ENCODE measurements at regions not wholly inside any gene's neighbourhood (a gene's known extent, or its start where the extent isn't known, plus 50 kb on each side); places are given as distances from the start of the nearest gene placed in this dataset.

- POLR2A ChIA-PET: interaction anchor here (0.7 kb wide), 1 partner anchor 203 kb away, joined by 3 read pairs; no protein-coding TSS in a partner anchor
- H4K20me1 ChIP-seq (ENCODE audit: insufficient read depth, low read length): no peaks in the 10 kb centered on the region
- no peaks in the 10 kb centered on the region for H3K79me2 ChIP-seq (ENCODE audit: insufficient read depth, low read depth, low read length)
- H3K4me2 ChIP-seq (ENCODE audit: low read length): no peak overlapping the region
- no peak overlapping the region for H2AFZ ChIP-seq (ENCODE audit: low read length)
- no peaks in the 10 kb centered on the region for H3K4me1 ChIP-seq (ENCODE audit: insufficient read depth, low read length, poor library complexity, severe bottlenecking)
- CTCF ChIA-PET (ENCODE audit: unreplicated experiment): no interaction called here
- no TSS peak for BruUV-seq (replicated peaks)
- DNase-seq (ENCODE audit: low spot score): no peak
- H3K4me3 ChIP-seq (ENCODE audit: low read depth, low read length, poor library complexity, severe bottlenecking): no peak overlapping the region
- no peaks in the 10 kb centered on the region for H3K36me3 ChIP-seq (ENCODE audit: insufficient read depth, low read length)
- H3K27ac ChIP-seq (ENCODE audit: low read depth, low read length, poor library complexity, severe bottlenecking): no peak overlapping the region
- H3K9me2 ChIP-seq (ENCODE audit: insufficient read depth, low read length): no peaks in the 10 kb centered on the region
- H3K9me3 ChIP-seq (ENCODE audit: low read length): no peaks in the 10 kb centered on the region
- no peak for TF ChIP-seq EZH2phosphoT487 (IDR thresholded peaks at IDR 0.05; ENCODE audit: borderline replicate concordance, low read depth, low read length)
- TF ChIP-seq, protein P1, sequence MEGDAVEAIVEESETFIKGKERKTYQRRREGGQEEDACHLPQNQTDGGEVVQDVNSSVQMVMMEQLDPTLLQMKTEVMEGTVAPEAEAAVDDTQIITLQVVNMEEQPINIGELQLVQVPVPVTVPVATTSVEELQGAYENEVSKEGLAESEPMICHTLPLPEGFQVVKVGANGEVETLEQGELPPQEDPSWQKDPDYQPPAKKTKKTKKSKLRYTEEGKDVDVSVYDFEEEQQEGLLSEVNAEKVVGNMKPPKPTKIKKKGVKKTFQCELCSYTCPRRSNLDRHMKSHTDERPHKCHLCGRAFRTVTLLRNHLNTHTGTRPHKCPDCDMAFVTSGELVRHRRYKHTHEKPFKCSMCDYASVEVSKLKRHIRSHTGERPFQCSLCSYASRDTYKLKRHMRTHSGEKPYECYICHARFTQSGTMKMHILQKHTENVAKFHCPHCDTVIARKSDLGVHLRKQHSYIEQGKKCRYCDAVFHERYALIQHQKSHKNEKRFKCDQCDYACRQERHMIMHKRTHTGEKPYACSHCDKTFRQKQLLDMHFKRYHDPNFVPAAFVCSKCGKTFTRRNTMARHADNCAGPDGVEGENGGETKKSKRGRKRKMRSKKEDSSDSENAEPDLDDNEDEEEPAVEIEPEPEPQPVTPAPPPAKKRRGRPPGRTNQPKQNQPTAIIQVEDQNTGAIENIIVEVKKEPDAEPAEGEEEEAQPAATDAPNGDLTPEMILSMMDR (conservative IDR thresholded peaks at IDR 0.05; ENCODE audit: low read length): peak; percentile 43
- intact Hi-C loops (cut with micrococcal nuclease; ENCODE audit: unreplicated experiment): no loop called here
Measured at GRCh38 chr16:73217654-73218053, 169.7 kb upstream of the ZFHX3 start.

DNA sequence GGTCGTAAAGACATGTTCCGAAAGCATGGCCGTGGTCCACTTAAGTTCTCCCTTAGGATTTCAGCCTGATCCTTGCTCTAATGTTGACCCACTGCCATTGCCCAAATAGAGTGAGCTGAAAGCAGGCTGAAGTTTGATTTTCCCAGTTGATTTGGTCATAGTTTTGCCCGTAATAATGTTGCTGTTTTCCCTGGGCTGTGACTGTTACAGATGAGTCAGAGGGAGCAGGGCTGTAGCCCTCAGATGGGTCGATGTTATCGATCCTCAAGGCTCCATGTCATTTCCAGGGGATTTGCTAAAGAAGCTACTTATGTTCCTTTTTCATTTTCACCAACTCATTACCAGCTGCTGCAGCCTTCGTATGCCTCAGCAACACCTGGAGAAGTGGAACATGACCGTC, 169.0 kb upstream of the ZFHX3 start:
- TF ChIP-seq, protein P1 (conservative IDR thresholded peaks at IDR 0.05; ENCODE audit: low read length): no peak
- no peak for TF ChIP-seq EZH2phosphoT487 (IDR thresholded peaks at IDR 0.05; ENCODE audit: borderline replicate concordance, low read depth, low read length)
- Histone ChIP-seq H3K9me2 (ENCODE audit: insufficient read depth, low read length) (no peaks in the 10 kb centered on the region), H3K27ac (ENCODE audit: low read depth, low read length, poor library complexity, severe bottlenecking) (no peak overlapping the region), H3K4me3 (ENCODE audit: low read depth, low read length, poor library complexity, severe bottlenecking) (no peak overlapping the region), H3K36me3 (ENCODE audit: insufficient read depth, low read length) (no peaks in the 10 kb centered on the region), H3K4me1 (ENCODE audit: insufficient read depth, low read length, poor library complexity, severe bottlenecking) (no peaks in the 10 kb centered on the region), H3K4me2 (ENCODE audit: low read length) (no peak overlapping the region), H3K79me2 (ENCODE audit: insufficient read depth, low read depth, low read length) (no peaks in the 10 kb centered on the region), H2AFZ (ENCODE audit: low read length) (no peak overlapping the region), H3K9me3 (ENCODE audit: low read length) (no peaks in the 10 kb centered on the region), H4K20me1 (ENCODE audit: insufficient read depth, low read length) (no peaks in the 10 kb centered on the region)
- no TSS peak for BruUV-seq (replicated peaks)
- ChIA-PET POLR2A (no interaction called here), CTCF (ENCODE audit: unreplicated experiment) (no interaction called here)
- DNase-seq (ENCODE audit: low spot score): no peak
- intact Hi-C loops (cut with micrococcal nuclease; ENCODE audit: unreplicated experiment): no loop called here

DNA sequence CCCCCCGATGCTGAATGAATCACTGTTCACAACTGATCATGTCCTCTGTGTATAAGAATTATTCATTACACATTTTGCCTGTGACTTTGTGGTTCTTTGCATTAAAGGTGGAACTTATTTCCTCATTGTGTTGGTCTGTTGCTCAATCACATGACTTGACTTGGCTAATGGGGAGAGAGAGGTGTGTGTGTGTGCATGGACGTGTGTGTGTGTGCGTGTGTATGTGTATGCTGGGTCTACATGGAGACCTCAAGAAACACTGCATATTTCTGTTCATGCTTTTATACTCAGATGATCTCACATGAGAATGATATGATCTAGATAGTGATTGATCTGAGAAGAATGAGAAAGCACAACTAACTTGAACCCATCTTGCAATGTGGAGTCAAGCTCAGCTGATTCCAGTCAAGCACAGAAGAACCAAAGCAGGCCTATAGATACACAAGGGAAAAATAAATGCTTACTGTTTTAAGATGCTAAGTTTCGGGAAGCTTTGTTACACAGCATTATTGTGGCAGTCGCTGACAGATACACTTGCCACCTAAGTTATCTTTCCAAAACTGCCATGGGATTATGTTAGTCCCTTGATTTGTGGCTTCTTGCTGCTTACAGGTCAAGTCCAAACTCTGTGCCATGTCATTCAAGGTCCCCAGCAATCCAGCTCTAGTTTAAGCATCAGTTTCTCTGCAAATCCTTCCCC, 167.9 kb upstream of the ZFHX3 start:
- Histone ChIP-seq H3K9me3 (ENCODE audit: low read length) (no peaks in the 10 kb centered on the region), H3K4me1 (ENCODE audit: insufficient read depth, low read length, poor library complexity, severe bottlenecking) (no peaks in the 10 kb centered on the region), H3K36me3 (ENCODE audit: insufficient read depth, low read length) (no peaks in the 10 kb centered on the region), H3K79me2 (ENCODE audit: insufficient read depth, low read depth, low read length) (no peaks in the 10 kb centered on the region), H2AFZ (ENCODE audit: low read length) (no peak overlapping the region), H3K4me2 (ENCODE audit: low read length) (no peak overlapping the region), H3K27ac (ENCODE audit: low read depth, low read length, poor library complexity, severe bottlenecking) (no peak overlapping the region), H3K9me2 (ENCODE audit: insufficient read depth, low read length) (no peaks in the 10 kb centered on the region), H3K4me3 (ENCODE audit: low read depth, low read length, poor library complexity, severe bottlenecking) (no peak overlapping the region), H4K20me1 (ENCODE audit: insufficient read depth, low read length) (no peaks in the 10 kb centered on the region)
- no TSS peak for BruUV-seq (replicated peaks)
- DNase-seq (ENCODE audit: low spot score): no peak
- TF ChIP-seq EZH2phosphoT487 (IDR thresholded peaks at IDR 0.05; ENCODE audit: borderline replicate concordance, low read depth, low read length): no peak
- TF ChIP-seq, protein P1 (conservative IDR thresholded peaks at IDR 0.05; ENCODE audit: low read length): no peak
- intact Hi-C loops (cut with micrococcal nuclease; ENCODE audit: unreplicated experiment): no loop called here
- POLR2A ChIA-PET: no interaction called here
- CTCF ChIA-PET (ENCODE audit: unreplicated experiment): no interaction called here

Data from OCI-LY7 (cell line).